Keratinocyte (primary cell): ENCODE measurements at regions not wholly inside any gene's neighbourhood (a gene's known extent, or its start where the extent isn't known, plus 50 kb on each side); places are given as distances from the start of the nearest gene placed in this dataset.

Experiments used
- DNase-seq: peaks from one replicate; pipeline ENCODE4 v3.0.0-alpha.2; 2011; ENCODE audit warnings: low read depth, missing footprints, low spot score
- FAIRE-seq: peaks from 2 replicates; lab custom pipeline; 2011; peaks lifted over from hg19 to GRCh38; lab: Jason Lieb, UNC
- H2AFZ ChIP-seq: 2 replicates; pipeline ENCODE4 v1.6.0; 2012; ENCODE audit warnings: low read length, control low read depth, inconsistent platforms; ENCODE audit not compliant: control insufficient read depth
- H3K27ac ChIP-seq: 2 replicates; pipeline ENCODE4 v1.5.1; 2011; ENCODE audit warnings: low read length; ENCODE audit not compliant: control insufficient read depth, insufficient read depth
- H3K27me3 ChIP-seq: 3 replicates; pipeline ENCODE4 v1.6.0; 2011; ENCODE audit warnings: low read length; ENCODE audit not compliant: control insufficient read depth, insufficient read depth; ENCODE audit errors: extremely low read depth
- H3K36me3 ChIP-seq, 2 experiments: 2 replicates in 1 of 2; 3 replicates in 1 of 2; pipeline ENCODE4 v1.5.1; 2011; ENCODE audit warnings: low read length in 2 of 2, mild to moderate bottlenecking in 1 of 2; ENCODE audit not compliant: control insufficient read depth in 2 of 2, insufficient read depth in 2 of 2; ENCODE audit errors: extremely low read depth in 1 of 2
- H3K4me1 ChIP-seq: 3 replicates; pipeline ENCODE4 v1.5.1; 2011; ENCODE audit warnings: low read length; ENCODE audit not compliant: control insufficient read depth, insufficient read depth; ENCODE audit errors: extremely low read depth
- H3K4me2 ChIP-seq: 3 replicates; pipeline ENCODE4 v1.6.0; 2011; ENCODE audit warnings: low read depth, low read length; ENCODE audit not compliant: control insufficient read depth, insufficient read depth; ENCODE audit errors: extremely low read depth
- H3K4me3 ChIP-seq, 3 experiments: fragments of 200-600 bp in 1 of 3; sonication (generic) in 1 of 3; 2 replicates in 2 of 3; 3 replicates in 1 of 3; pipeline ENCODE4 v1.5.1; 2011 to 2016; ENCODE audit warnings: low read length in 3 of 3, mild to moderate bottlenecking in 3 of 3, control low read depth in 2 of 3, inconsistent platforms in 1 of 3, low read depth in 1 of 3, mixed read lengths in 1 of 3, mixed run types in 1 of 3, moderate library complexity in 1 of 3; ENCODE audit not compliant: control insufficient read depth in 2 of 3, insufficient read depth in 2 of 3; ENCODE audit errors: extremely low read depth in 1 of 3
- H3K79me2 ChIP-seq: 2 replicates; pipeline ENCODE4 v1.6.0; 2012; ENCODE audit warnings: low read length; ENCODE audit not compliant: control insufficient read depth, insufficient read depth
- H3K9ac ChIP-seq: 3 replicates; pipeline ENCODE4 v1.6.0; 2011; ENCODE audit warnings: low read length; ENCODE audit not compliant: control insufficient read depth, insufficient read depth; ENCODE audit errors: extremely low read depth
- H3K9me1 ChIP-seq: 3 replicates; pipeline ENCODE4 v1.6.0; 2011; ENCODE audit warnings: low read length; ENCODE audit not compliant: control insufficient read depth, insufficient read depth; ENCODE audit errors: extremely low read depth
- H3K9me3 ChIP-seq: 2 replicates; pipeline ENCODE4 v1.5.1; 2012; ENCODE audit warnings: low read depth, low read length; ENCODE audit not compliant: control insufficient read depth
- H4K20me1 ChIP-seq: 3 replicates; pipeline ENCODE4 v1.6.0; 2011; ENCODE audit warnings: low read length; ENCODE audit not compliant: control insufficient read depth, insufficient read depth; ENCODE audit errors: extremely low read depth
- CTCF ChIP-seq, 3 experiments: IDR thresholded peaks in 1 of 3; conservative IDR thresholded peaks in 1 of 3; optimal IDR thresholded peaks in 1 of 3; 2 replicates in 2 of 3; 3 replicates in 1 of 3; pipeline versions ENCODE3 to v1.5.1; 2011; ENCODE audit warnings: low read length in 3 of 3, mild to moderate bottlenecking in 3 of 3, moderate library complexity in 2 of 3, control low read depth in 1 of 3, inconsistent platforms in 1 of 3; ENCODE audit not compliant: insufficient read depth in 2 of 3; ENCODE audit errors: extremely low read depth in 1 of 3
- EZH2 ChIP-seq: IDR thresholded peaks from one replicate; pipeline ENCODE4 v1.6.1; 2012; ENCODE audit warnings: inconsistent platforms, mild to moderate bottlenecking, low read length, moderate library complexity
- dilution Hi-C: fragments of 300-500 bp; cut with MboI; formaldehyde crosslinking; loops from one replicate; pipeline ENCODE4 v1.7.0; 2020; ENCODE audit warnings: low sequenced_read_pairs; ENCODE audit not compliant: extremely low pct_ligation_motif_present

DNA sequence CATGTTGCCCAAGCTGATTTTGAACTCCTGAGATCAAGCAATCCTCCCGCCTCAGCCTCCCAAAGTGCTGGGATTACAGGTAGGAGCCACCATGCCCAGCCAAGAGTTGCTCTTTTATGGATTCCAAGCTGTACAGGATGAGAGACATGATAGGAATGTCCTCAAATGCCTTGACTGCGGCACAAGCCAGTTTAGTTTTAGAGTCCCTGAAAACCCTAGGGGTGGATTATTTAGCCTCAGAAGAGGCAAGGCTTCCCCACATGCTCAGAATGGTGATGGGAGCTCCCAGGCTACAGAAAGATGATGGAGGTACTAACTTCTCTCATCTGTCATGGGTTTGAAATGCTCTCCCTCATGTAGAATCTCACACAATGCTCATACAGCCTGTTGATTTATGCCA, 192.1 kb upstream of the ADRA1D start:
- H3K27ac ChIP-seq = no peak overlapping the region
- TF ChIP-seq EZH2 = no peak
- TF ChIP-seq CTCF (optimal IDR thresholded peaks at IDR 0.05 in 1 of 3, IDR thresholded peaks at IDR 0.05 in 1 of 3, conservative IDR thresholded peaks at IDR 0.05 in 1 of 3; ENCODE audit: extremely low read depth in 1 of 3, insufficient read depth in 2 of 3, low read length in 3 of 3) = no peak
- DNase-seq = no peak
- H3K9me3 ChIP-seq = no peaks in the 10 kb centered on the region
- peaks cover 29% of the 10 kb centered on the region for H3K4me1 ChIP-seq
- H3K36me3 ChIP-seq = no peaks in the 10 kb centered on the region
- no peak overlapping the region for H3K9ac ChIP-seq
- no peak for FAIRE-seq
- dilution Hi-C loops = no loop called here
- H3K79me2 ChIP-seq = no peaks in the 10 kb centered on the region
- H2AFZ ChIP-seq = no peak overlapping the region
- no peak overlapping the region for H3K4me3 ChIP-seq
- H3K9me1 ChIP-seq = no peaks in the 10 kb centered on the region
- no peaks in the 10 kb centered on the region for H4K20me1 ChIP-seq
- H3K4me2 ChIP-seq = no peak overlapping the region
- H3K27me3 ChIP-seq = no peaks in the 10 kb centered on the region

GRCh38 chr20:4439461-4439860, 190.4 kb upstream of the ADRA1D start:
- TF ChIP-seq EZH2 = no peak
- no peak for TF ChIP-seq CTCF (optimal IDR thresholded peaks at IDR 0.05 in 1 of 3, IDR thresholded peaks at IDR 0.05 in 1 of 3, conservative IDR thresholded peaks at IDR 0.05 in 1 of 3; ENCODE audit: extremely low read depth in 1 of 3, insufficient read depth in 2 of 3, low read length in 3 of 3)
- H3K9me3 ChIP-seq = no peaks in the 10 kb centered on the region
- peaks cover 18% of the 10 kb centered on the region for H3K4me1 ChIP-seq
- no peaks in the 10 kb centered on the region for H4K20me1 ChIP-seq
- no peak for DNase-seq
- no peak overlapping the region for H3K4me3 ChIP-seq
- no peak overlapping the region for H3K9ac ChIP-seq
- no peaks in the 10 kb centered on the region for H3K9me1 ChIP-seq
- H3K27ac ChIP-seq = no peak overlapping the region
- FAIRE-seq = no peak
- H3K79me2 ChIP-seq = no peaks in the 10 kb centered on the region
- no peak overlapping the region for H2AFZ ChIP-seq
- H3K27me3 ChIP-seq = no peaks in the 10 kb centered on the region
- dilution Hi-C loops = no loop called here
- H3K4me2 ChIP-seq = no peak overlapping the region
- no peaks in the 10 kb centered on the region for H3K36me3 ChIP-seq
